Skin epidermis (tissue), 12 donors: ENCODE measurements at regions not wholly inside any gene's neighbourhood (a gene's known extent, or its start where the extent isn't known, plus 50 kb on each side); places are given as distances from the start of the nearest gene placed in this dataset.
A peak's percentile ranks its signal among the peaks of the same experiment; 100 is the strongest.
"Not testable (repeated sequence)": the region's sequence is repeated elsewhere in the genome, so short reads cannot be mapped to it uniquely, and the experiment has no call there.

ENCODE experiments used
- H3K27ac ChIP-seq, 21 experiments: fragments of 200-600 bp; sonication (generic) in 11 of 21; one replicate each; pipeline ENCODE4 v1.5.0; 2020; ENCODE audit warnings: mild to moderate bottlenecking in 3 of 21, inconsistent platforms in 2 of 21, moderate library complexity in 2 of 21
- H3K4me3 ChIP-seq, 7 experiments: fragments of 200-600 bp; sonication (generic) in 2 of 7; one replicate each; pipeline ENCODE4 v1.5.0; 2020; ENCODE audit warnings: inconsistent platforms in 2 of 7, mild to moderate bottlenecking in 2 of 7, moderate library complexity in 1 of 7

GRCh38 chr6:164087211-164087610, 672.7 kb downstream of the QKI start:
- H3K27ac ChIP-seq = no peak overlapping the region
- H3K4me3 ChIP-seq = no peak overlapping the region

DNA sequence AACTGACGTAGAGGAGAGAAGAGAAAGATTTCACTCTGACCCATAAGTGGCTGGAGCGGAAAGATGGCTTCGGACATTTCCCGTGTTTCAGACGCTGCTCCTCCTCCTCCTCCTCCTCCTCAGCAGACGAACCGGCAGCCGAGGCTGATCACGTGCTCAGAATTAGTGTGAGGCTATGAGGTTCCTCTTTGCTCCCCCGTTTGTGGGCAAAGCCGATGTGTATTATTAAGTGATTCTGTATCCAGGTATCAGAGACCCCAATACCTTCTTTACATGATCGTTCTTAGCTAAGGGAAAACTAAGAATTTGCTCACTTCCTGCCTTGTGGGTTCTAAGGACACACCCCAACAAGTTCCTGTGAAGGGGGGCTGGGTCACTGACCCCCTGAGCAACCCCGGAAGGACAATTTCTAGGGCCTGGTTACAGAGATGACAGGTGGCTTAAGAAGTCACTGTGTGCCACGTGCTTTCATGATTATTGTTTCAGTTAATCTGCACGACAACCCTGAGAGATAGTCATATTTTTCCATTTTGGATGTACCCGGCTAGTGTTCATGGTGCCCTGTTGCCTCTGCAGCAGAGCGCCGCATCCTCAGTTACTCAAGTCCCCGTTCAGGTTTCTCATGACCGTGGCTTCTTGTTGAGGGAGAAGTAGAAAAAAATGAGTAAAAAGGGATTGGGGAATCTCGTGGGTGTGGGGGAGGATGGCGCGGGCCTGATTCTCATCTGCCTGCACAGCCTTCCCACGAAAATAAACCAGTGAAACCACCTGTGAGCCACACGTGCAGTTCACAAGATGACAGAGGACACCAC, 671.8 kb downstream of the QKI start:
- H3K4me3 ChIP-seq = no peak overlapping the region
- peak overlapping the region in 9 of 21 experiments; percentile 18 to 76 (median 64) for H3K27ac ChIP-seq

DNA sequence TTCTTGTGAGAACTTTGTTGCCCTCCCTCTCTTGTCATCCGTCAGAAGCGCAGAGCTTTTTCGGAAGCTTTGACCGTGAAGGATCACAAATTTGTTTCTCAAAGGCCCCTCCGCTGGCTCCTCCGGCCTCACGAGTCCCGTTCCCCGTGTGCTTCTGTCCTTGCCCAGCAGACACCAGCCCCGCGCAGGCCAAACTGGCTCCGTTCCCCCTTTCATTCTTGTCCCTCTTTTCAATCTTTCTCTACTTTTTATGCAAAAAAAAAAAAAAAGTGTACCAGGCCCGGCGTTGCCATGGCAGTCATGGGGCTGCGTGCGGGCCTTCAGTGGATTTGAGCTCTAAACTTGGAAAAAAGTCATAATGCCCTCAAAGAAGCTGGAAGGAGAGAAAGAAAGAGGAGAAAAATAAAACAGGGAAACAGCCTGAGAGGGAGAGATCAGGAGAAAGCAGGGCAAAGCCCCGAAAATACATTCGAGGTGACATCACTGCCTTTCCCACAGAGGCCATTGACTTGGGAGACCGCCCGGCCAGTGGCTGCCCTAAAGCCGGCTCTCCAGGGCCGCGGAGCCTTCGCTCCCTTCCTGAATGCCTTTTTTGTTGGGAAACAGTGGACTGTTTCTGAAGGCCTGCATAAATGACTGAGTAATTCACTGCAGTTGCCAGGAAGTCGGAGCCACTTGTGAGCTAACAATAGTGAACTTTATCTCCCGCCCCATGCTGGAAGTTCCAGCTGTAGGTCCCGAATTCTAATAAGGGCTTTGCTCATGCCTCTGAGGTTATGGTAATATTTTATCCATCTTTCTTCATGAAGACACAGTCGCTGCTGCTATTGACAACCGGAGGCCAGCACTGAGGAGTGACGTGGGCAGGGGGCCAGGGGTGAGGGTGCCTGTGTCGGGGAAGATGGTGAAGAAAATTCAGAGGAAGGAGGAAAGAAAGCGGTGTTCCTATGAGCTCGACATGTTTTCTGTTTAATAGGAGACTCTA, 670.9 kb downstream of the QKI start:
- Histone ChIP-seq H3K4me3 (no peak overlapping the region), H3K27ac (peak overlapping the region in 16 of 21 experiments; percentile 15 to 76 (median 56))

- Histone ChIP-seq H3K27ac (no peak overlapping the region), H3K4me3 (no peak overlapping the region)
These were observed 664.7 kb downstream of the QKI start for GRCh38 chr6:164079275-164079600.

DNA sequence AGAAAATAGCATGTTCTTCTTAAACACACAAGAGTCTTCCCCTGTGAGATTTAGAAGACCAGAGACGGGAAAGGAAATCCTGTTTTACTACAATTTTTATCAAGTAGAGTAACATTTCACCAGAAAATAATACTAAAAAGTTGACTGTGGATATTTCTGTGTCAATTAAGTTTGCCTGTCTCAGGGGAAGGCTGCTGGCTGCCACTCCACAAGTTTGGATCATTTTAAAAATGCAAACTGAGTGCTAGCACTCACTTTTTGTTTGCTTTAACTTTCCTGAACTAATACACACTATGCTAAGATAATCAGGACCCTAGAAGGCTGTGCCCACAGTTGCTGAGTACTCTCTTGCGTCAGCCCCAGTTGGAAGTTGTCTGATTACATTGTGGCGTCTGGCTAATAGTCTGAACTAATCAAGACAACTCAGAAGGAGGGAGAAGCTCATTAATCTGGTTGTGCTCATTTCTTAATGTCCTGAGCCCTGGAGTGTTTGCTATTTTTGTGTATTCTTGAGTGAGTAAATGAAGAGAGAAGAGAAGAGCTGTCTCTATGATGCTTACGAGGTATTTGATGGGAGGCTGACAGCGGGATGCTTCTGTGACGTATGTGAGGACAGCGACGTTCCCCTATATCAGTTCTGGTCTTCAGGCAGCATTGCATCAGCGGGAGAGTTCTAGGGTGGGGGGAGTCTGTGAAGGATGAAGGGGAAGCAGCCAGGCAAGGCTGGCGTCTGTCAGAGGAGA, 664.2 kb downstream of the QKI start:
- Histone ChIP-seq H3K4me3 (no peak overlapping the region), H3K27ac (no peak overlapping the region)

GRCh38 chr6:164076818-164077532, 662.5 kb downstream of the QKI start:
- H3K27ac ChIP-seq, H3K4me3 ChIP-seq: not testable (repeated sequence)

DNA sequence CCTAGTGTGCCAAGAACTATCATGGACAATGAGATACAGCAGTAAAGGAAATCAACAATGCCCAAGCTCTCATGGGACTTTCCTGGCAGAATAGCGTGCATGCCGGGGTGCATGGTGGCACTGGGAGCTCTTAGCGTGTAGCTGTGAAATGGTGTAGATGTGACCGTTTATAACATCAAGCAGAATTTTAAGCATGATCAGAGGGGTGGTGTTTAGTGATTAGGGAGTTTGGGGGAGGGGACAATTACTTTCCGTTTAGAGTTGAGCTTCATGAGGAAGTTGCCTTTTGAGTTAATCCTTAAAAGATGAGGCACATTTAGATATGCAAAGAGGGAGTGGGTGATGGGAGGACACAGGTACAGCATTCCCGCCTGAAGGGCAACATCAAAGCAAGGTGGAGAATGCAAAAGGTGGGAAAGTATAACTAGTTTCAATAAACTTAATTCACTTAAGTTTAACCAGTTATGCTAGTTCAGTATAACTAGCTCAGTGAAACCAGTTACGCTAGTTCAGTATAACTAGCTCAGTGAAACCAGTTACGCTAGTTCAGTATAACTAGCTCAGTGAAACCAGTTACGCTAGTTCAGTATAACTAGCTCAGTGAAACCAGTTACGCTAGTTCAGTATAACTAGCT, 661.6 kb downstream of the QKI start:
- Histone ChIP-seq H3K4me3 (no peak overlapping the region), H3K27ac (no peak overlapping the region)

GRCh38 chr6:164072240-164072666, 657.7 kb downstream of the QKI start:
- Histone ChIP-seq H3K27ac (no peak overlapping the region), H3K4me3 (no peak overlapping the region)

DNA sequence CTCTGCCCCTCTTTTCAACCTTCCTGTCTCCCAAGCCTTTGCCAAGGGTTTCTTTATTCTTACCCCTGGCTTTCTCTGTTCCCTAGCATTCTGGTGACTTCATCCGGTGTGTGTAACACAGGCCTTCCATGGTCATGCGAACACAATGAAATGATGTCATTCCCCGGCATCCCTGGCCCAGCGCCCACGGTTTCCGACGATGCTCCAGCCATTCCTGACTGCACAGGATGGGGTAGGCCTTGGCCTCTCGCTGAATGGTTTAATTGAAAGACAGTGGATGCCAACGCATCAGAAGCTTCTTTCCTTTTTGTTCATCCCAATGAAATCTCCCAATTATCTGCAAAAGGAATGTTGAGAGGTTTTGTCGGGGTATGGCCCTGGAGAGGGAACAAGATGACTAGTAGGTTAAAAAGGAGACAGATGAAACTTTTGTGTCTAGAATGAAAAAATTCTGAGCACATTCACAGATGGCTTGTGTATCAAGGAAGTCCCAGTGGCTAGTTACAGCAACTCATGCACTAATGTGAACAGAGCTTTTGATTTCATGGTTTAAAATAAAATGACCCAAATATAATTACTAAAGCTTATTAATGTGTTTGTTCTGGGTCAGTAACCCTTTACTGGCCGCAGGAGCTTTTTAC, 655.0 kb downstream of the QKI start:
- H3K27ac ChIP-seq = no peak overlapping the region
- H3K4me3 ChIP-seq = no peak overlapping the region

DNA sequence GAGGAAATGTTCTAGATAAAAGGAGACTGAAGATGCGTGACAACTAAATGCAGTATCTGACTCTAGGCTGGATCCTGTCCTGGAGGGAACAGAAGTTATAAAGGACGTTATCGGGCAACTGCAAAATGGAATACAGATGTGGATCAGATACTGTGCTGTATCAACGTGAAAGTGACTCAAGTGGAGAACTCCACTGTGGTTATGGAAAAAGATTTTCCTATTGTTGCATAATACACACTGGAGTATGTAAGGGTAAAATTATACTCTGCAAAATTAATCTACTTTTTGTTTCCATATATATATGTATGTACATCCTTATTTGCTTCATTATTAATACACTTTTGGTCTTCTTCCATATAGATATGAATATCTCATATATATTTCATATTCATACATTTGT, 654.0 kb downstream of the QKI start:
- Histone ChIP-seq H3K27ac (no peak overlapping the region), H3K4me3 (no peak overlapping the region)

- no peak overlapping the region for H3K4me3 ChIP-seq
- H3K27ac ChIP-seq = no peak overlapping the region
These were observed 652.2 kb downstream of the QKI start for GRCh38 chr6:164066766-164067165.

DNA sequence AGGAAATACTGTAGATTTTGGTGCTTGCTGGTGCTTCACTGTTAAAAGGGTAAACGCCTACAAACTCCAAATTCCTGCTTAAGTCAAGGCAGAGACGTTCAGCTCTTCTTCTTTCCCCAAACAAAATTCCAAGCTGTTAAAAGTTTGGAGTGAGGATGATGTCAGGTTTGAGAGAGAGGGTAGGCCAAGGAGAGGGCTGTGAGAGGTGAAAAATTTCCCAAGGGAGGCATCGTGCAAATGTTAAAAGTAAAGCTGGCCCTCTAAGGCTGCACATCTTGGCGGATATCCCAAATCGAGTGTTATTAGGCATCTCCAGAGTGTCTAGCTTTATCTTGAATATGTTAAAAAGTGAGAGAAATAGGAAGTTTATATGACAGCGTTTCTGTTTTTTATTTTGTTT, 651.8 kb downstream of the QKI start:
- no peak overlapping the region for H3K27ac ChIP-seq
- no peak overlapping the region for H3K4me3 ChIP-seq

- Histone ChIP-seq H3K4me3 (no peak overlapping the region), H3K27ac (no peak overlapping the region)
These were observed 648.8 kb downstream of the QKI start for GRCh38 chr6:164063346-164063745.

DNA sequence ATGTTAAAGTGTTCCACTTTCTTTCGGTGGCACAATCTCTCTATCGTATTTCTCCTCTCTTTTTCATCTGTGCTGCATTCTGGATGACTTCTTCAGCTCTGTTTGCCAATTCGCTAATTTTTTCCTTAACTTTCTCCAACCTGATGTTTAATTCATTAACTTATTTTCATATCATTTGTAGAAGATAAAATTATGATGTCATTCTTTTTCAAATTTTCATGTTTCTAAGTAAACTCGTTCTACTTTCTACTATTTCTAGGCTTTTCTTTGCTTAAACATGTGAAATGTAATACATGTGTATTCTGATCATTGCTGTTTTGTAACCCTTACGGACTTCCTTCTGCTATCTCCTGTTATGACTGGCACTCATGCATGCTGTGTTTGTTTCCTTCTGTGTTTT, 648.4 kb downstream of the QKI start:
- Histone ChIP-seq H3K27ac (no peak overlapping the region), H3K4me3 (no peak overlapping the region)

- Histone ChIP-seq H3K4me3 (no peak overlapping the region), H3K27ac (no peak overlapping the region)
These were observed 643.4 kb downstream of the QKI start for GRCh38 chr6:164057876-164058275.

DNA sequence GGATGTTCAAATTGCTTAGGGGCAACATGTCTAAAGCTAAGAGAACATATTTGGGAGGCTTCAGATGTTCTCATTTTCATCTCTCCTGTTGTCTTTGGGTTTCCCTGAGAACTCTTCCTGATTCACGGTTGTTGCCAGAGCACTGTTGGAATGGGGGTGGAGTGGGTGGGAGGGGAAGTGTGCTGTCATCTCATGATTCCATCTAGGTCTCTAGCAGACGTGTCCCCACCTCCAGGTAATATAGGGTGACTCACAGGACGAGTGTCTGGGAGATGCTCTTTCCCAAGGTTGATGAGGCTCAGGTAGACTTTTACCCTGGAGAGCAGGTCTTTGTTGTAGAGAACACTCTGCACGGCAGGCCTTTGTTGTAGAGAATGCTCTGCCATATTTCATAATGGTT, 636.9 kb downstream of the QKI start:
- Histone ChIP-seq H3K4me3 (no peak overlapping the region), H3K27ac (no peak overlapping the region)

- no peak overlapping the region for H3K27ac ChIP-seq
- no peak overlapping the region for H3K4me3 ChIP-seq
These were observed 635.0 kb downstream of the QKI start for GRCh38 chr6:164049517-164049988.

DNA sequence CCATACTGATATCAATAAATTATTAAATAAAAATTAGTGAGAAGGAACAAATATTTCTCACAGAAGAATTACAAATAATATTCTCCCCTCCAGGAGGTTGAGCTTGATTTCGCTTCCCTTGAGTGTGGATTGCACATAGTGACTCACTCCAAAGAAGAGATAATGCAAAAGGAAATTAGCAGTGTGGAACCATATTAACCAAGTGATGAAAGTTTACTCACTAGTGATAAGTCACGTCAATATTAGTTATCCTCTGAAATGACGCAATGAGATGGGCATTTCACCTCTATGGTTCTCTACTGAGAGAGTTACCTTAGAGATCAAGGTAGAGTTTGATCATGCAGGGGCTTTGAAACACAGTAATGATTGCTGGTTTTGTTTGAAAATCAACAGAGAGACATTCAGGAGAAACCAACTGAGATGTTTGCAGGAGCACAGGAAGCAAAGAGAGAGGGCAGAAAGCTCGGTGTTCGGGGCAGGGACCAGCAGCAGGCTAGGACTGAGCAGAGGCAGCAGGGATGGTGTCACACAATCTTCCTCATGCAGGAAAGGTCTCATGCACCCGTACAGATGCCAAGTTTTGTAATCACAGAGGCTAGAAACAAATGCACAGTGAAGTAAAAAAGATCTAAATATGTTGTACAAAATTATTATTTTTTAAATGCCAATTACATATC, 634.5 kb downstream of the QKI start:
- Histone ChIP-seq H3K4me3 (no peak overlapping the region), H3K27ac (no peak overlapping the region)
